ENCODE measurements at regions not wholly inside any gene's neighbourhood (a gene's known extent, or its start where the extent isn't known, plus 50 kb on each side); places are given as distances from the start of the nearest gene placed in this dataset.

GRCh38 chr12:112682586-112682985, 109.0 kb upstream of the RPH3A start:
- TF ChIP-seq EZH2 (IDR thresholded peaks at IDR 0.05) (no peak), POLR2AphosphoS5 (IDR thresholded peaks at IDR 0.05; ENCODE audit: borderline replicate concordance, low read depth, low read length) (no peak)

Measured in SK-N-MC (cell line).